Nephron (organoid): ENCODE measurements at regions not wholly inside any gene's neighbourhood (a gene's known extent, or its start where the extent isn't known, plus 50 kb on each side); places are given as distances from the start of the nearest gene placed in this dataset.

ENCODE experiments used
- H3K27ac Mint-ChIP-seq, 3 experiments: 2 replicates each; pipeline ENCODE4 v1.8.0; 2020; ENCODE audit warnings: mixed read lengths in 3 of 3, mild to moderate bottlenecking in 2 of 3, moderate library complexity in 1 of 3
- H3K27me3 Mint-ChIP-seq: 2 replicates; pipeline ENCODE4 v1.8.0; 2021; ENCODE audit warnings: low read depth, mild to moderate bottlenecking, moderate library complexity, mixed read lengths
- H3K36me3 Mint-ChIP-seq: 2 replicates; pipeline ENCODE4 v1.8.0; 2020; ENCODE audit warnings: low read depth, mixed read lengths
- H3K4me1 Mint-ChIP-seq: 2 replicates; pipeline ENCODE4 v1.8.0; 2020; ENCODE audit warnings: mixed read lengths
- H3K4me3 Mint-ChIP-seq, 3 experiments: 2 replicates each; pipeline ENCODE4 v1.8.0; 2020; ENCODE audit warnings: mild to moderate bottlenecking in 3 of 3, mixed read lengths in 3 of 3, moderate library complexity in 2 of 3
- H3K9me3 Mint-ChIP-seq: 2 replicates; pipeline ENCODE4 v1.8.0; 2020; ENCODE audit warnings: mixed read lengths
- TF ChIP-seq, protein P1 (sequence below), 3 experiments: fragments of 200-600 bp; sonication (generic); IDR thresholded peaks; one replicate each; pipeline ENCODE4 v1.5.0; 2021; ENCODE audit warnings: antibody characterized with exemption in 3 of 3; ENCODE audit not compliant: unreplicated experiment in 3 of 3

- Mint-ChIP-seq H3K9me3 (peaks cover 21% of the 10 kb centered on the region), H3K4me1 (peaks cover 4% of the 10 kb centered on the region), H3K27ac (no peak overlapping the region), H3K27me3 (no peaks in the 10 kb centered on the region), H3K36me3 (no peaks in the 10 kb centered on the region), H3K4me3 (no peak overlapping the region)
- TF ChIP-seq, protein P1, sequence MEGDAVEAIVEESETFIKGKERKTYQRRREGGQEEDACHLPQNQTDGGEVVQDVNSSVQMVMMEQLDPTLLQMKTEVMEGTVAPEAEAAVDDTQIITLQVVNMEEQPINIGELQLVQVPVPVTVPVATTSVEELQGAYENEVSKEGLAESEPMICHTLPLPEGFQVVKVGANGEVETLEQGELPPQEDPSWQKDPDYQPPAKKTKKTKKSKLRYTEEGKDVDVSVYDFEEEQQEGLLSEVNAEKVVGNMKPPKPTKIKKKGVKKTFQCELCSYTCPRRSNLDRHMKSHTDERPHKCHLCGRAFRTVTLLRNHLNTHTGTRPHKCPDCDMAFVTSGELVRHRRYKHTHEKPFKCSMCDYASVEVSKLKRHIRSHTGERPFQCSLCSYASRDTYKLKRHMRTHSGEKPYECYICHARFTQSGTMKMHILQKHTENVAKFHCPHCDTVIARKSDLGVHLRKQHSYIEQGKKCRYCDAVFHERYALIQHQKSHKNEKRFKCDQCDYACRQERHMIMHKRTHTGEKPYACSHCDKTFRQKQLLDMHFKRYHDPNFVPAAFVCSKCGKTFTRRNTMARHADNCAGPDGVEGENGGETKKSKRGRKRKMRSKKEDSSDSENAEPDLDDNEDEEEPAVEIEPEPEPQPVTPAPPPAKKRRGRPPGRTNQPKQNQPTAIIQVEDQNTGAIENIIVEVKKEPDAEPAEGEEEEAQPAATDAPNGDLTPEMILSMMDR (IDR thresholded peaks at IDR 0.05; ENCODE audit: unreplicated experiment in 3 of 3) = no peak
Observed at GRCh38 chr1:114330451-114330983, 176.8 kb upstream of the SYT6 start.

DNA sequence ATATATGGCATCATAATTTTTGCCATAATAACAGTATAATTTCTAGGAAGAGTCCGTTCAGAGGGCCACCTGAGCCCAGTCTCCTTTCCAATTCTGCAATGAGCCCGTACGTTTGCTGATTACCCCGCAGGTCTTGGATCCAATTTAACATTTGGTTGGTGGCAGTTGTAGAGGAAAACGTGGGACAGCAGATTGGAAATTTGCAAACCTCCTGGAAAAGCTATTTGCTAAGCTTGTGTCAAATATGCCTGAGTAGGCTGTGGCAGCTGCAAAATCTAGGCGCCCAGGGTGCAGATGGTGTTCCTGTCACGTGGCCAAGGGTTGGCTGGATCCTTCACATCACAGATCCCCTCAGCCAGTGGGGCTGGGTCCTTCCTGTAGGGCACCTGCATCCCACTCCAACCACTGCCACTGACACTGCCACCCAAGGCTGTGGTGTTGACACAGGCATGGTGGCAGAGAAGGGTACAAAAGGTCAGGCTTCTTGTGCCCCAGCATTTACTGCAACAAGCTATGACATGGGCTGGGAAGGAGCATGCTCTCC is 174.8 kb upstream of the SYT6 start:
- Mint-ChIP-seq H3K9me3 (peaks cover 18% of the 10 kb centered on the region), H3K4me1 (peaks cover 16% of the 10 kb centered on the region), H3K36me3 (no peaks in the 10 kb centered on the region), H3K27me3 (no peaks in the 10 kb centered on the region), H3K4me3 (no peak overlapping the region), H3K27ac (no peak overlapping the region)
- TF ChIP-seq, protein P1 (IDR thresholded peaks at IDR 0.05; ENCODE audit: unreplicated experiment in 3 of 3) = no peak

DNA sequence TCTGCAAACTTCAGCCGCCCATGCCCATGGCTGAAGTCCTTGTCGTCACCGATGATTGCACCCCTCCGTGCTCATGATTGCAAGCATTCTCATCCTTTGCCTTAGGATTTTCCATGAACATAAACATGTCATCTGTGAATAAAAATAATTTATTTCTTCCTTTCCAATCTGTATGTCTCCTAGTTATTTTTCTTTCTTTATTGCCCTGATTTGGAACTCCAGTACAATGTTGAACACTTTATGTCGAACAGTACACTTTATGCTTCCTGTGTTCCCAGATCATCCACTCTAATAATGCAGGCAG is 170.9 kb upstream of the SYT6 start:
- Mint-ChIP-seq H3K4me3 (peak overlapping the region; percentile 20 to 64 (median 42)), H3K9me3 (peaks cover 16% of the 10 kb centered on the region), H3K36me3 (no peaks in the 10 kb centered on the region), H3K27ac (peak overlapping the region; percentile 98 to 99 (median 99)), H3K27me3 (no peaks in the 10 kb centered on the region), H3K4me1 (peaks cover 33% of the 10 kb centered on the region)
- TF ChIP-seq, protein P1 (IDR thresholded peaks at IDR 0.05; ENCODE audit: unreplicated experiment in 3 of 3) = no peak

DNA sequence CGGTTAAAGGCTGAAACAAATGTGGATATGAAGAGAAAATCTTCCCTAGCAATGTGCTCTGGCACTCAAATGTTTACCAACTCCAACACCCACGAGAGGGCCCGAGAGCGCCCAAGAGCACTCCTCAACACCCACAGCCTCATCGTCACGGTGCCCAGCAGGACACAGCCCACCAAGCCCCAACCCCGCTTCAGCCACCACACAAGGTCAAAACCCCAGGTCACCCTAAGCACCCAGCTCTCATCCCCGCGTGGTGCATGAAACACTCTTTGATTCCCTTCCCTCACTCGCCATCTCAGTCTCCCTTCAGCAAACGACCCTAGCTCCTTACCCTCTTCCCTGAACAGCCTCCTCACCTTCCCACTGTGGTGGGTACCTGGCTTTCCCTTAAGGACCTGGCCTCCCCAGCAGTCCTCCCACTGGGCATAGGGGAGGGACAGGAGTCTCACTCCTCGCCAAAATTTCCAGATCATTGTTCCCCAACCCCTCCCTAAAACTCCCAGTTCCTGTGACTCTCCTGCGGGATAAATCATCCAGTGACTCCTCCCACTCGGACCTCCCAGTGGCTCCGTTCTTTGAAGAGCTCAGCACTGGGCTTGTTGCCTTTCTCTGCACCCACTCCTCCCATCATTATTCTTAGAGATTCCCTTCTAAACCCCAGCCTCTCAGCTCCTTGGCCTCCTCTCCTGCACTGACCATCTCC is 170.4 kb upstream of the SYT6 start:
- Mint-ChIP-seq H3K27ac (peak overlapping the region; percentile 98 to 99 (median 99)), H3K27me3 (no peaks in the 10 kb centered on the region), H3K9me3 (peaks cover 16% of the 10 kb centered on the region), H3K4me1 (peaks cover 35% of the 10 kb centered on the region), H3K36me3 (no peaks in the 10 kb centered on the region), H3K4me3 (peak overlapping the region; percentile 20 to 64 (median 37))
- TF ChIP-seq, protein P1 (IDR thresholded peaks at IDR 0.05; ENCODE audit: unreplicated experiment in 3 of 3) = no peak

- Mint-ChIP-seq H3K27ac (peak overlapping the region; percentile 60 to 99 (median 98)), H3K36me3 (no peaks in the 10 kb centered on the region), H3K4me1 (peaks cover 38% of the 10 kb centered on the region), H3K27me3 (no peaks in the 10 kb centered on the region), H3K9me3 (peaks cover 10% of the 10 kb centered on the region), H3K4me3 (no peak overlapping the region)
- TF ChIP-seq, protein P1 (IDR thresholded peaks at IDR 0.05; ENCODE audit: unreplicated experiment in 3 of 3) = no peak
Observed at GRCh38 chr1:114322734-114323133, 169.1 kb upstream of the SYT6 start.

DNA sequence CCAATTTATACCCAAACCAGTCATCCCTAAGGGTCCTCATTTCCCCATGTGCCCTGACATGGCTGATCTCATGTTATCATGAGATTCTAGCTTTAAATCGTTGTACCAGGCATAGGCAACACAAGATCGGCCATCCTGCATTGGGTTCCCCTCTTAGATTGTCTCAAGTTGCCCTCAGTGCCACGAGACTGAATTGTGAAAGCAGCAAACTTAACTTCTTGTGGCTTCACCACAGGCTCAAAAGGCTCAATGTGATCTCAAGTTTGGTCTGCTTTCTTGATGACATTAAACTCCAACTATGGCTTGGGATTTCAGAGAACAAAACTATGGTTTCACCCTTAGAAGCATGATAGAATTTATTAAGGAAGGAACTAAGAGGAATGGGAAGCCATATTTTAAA is 168.5 kb upstream of the SYT6 start:
- Mint-ChIP-seq H3K9me3 (peaks cover 9% of the 10 kb centered on the region), H3K27ac (peak overlapping the region in 1 of 3 experiments; percentile 98), H3K27me3 (no peaks in the 10 kb centered on the region), H3K36me3 (no peaks in the 10 kb centered on the region), H3K4me1 (peaks cover 38% of the 10 kb centered on the region), H3K4me3 (no peak overlapping the region)
- TF ChIP-seq, protein P1 (IDR thresholded peaks at IDR 0.05; ENCODE audit: unreplicated experiment in 3 of 3) = no peak
